ENCODE measurements at regions not wholly inside any gene's neighbourhood (a gene's known extent, or its start where the extent isn't known, plus 50 kb on each side); places are given as distances from the start of the nearest gene placed in this dataset.

DNA sequence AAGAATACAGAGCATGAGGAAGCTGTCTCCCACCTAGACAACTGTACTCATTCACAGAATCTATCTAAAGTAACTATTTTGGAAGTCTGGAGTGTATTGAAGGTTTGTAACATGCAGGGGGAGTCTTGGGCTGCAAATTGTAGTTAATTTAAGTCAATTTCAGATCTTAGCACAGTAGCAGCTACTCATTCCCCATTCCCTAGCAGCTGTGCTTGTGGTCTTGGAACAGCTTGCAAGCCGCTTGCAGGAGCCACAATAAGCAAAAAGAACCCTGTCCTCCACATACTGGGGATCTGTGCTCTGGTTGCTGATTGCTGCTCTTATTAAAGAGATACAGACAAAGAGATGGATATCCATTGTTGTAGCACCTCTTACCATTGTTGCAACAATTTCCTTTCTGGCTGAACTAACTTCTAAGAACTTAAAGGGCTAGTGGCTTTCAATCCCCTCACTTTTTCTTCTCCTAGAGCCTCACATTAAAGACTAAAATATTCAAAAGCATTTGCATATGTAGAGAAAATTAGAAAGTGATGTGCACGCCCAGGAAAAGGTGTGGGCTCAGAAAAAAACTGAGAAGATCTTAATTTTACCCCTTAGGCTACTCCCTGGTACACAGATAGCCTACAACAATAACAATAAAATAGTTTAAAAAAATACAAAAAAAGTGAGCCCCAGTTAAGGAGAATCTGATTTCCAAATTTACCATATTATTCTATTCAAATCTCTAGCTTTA lies 1775.1 kb upstream of the PIK3C3 start:
- DNase-seq (ENCODE audit: low read depth, low spot score) (no peak), FAIRE-seq (no peak)
- H3K4me1 ChIP-seq (ENCODE audit: control insufficient read depth, extremely low read depth, insufficient read depth, low read length): no peaks in the 10 kb centered on the region
- no peak overlapping the region for H3K4me2 ChIP-seq (ENCODE audit: insufficient read depth, low read length)
- no peaks in the 10 kb centered on the region for H3K79me2 ChIP-seq (ENCODE audit: control insufficient read depth, insufficient read depth, low read length)
- no peaks in the 10 kb centered on the region for H3K9me3 ChIP-seq (replicated peaks; ENCODE audit: control insufficient read depth, insufficient read depth, low read length)
- H3K9ac ChIP-seq (replicated peaks; ENCODE audit: extremely low read depth, insufficient read depth, low read length): no peak overlapping the region
- dilution Hi-C loops (cut with MboI; ENCODE audit: extremely low pct_ligation_motif_present, low sequenced_read_pairs): no loop called here
- BruUV-seq (replicated peaks): no TSS peak
- ChIA-PET CTCF (no interaction called here), POLR2A (no interaction called here)
- no peak overlapping the region for H3K4me3 ChIP-seq (replicated peaks in 1 of 3; ENCODE audit: insufficient read depth in 1 of 3, low read depth in 1 of 3, low read length in 3 of 3)
- H3K27ac ChIP-seq (ENCODE audit: insufficient read depth, low read depth, low read length): no peak overlapping the region
- H3K9me1 ChIP-seq (replicated peaks; ENCODE audit: control insufficient read depth, extremely low read depth, insufficient read depth, low read length): no peaks in the 10 kb centered on the region
- H3K27me3 ChIP-seq (ENCODE audit: control insufficient read depth in 2 of 2, insufficient read depth in 2 of 2, low read length in 2 of 2): peaks cover 0 to 1% of the 10 kb centered on the region in 2 experiments
- no peaks in the 10 kb centered on the region for H4K20me1 ChIP-seq (replicated peaks; ENCODE audit: control insufficient read depth, extremely low read depth, insufficient read depth, low read length)
- no peak overlapping the region for H2AFZ ChIP-seq (ENCODE audit: low read depth, low read length)
- intact Hi-C loops (cut with micrococcal nuclease): no loop called here
- TF ChIP-seq, protein P1, sequence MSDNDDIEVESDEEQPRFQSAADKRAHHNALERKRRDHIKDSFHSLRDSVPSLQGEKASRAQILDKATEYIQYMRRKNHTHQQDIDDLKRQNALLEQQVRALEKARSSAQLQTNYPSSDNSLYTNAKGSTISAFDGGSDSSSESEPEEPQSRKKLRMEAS (IDR thresholded peaks at IDR 0.05; ENCODE audit: insufficient read depth, insufficient read length): no peak
- no peak for TF ChIP-seq EZH2 (IDR thresholded peaks at IDR 0.05; ENCODE audit: borderline replicate concordance, low read depth, low read length, severe bottlenecking)
- TF ChIP-seq MYC (IDR thresholded peaks at IDR 0.05; ENCODE audit: low read depth, low read length): no peak
- TF ChIP-seq JUN (IDR thresholded peaks at IDR 0.05; ENCODE audit: borderline replicate concordance, insufficient read depth, insufficient read length, low read depth): no peak
- no peak for TF ChIP-seq GATA2 (IDR thresholded peaks at IDR 0.05; ENCODE audit: insufficient read depth, insufficient read length, low read depth, low read length)
- no peak for TF ChIP-seq POLR2A (IDR thresholded peaks at IDR 0.05; ENCODE audit: low read depth, low read length)
- no peak for TF ChIP-seq FOS (IDR thresholded peaks at IDR 0.05; ENCODE audit: borderline replicate concordance, insufficient read depth, low read length)
- TF ChIP-seq POLR2AphosphoS5 (IDR thresholded peaks at IDR 0.05; ENCODE audit: insufficient read depth, low read depth, low read length): no peak
- TF ChIP-seq, protein P2, sequence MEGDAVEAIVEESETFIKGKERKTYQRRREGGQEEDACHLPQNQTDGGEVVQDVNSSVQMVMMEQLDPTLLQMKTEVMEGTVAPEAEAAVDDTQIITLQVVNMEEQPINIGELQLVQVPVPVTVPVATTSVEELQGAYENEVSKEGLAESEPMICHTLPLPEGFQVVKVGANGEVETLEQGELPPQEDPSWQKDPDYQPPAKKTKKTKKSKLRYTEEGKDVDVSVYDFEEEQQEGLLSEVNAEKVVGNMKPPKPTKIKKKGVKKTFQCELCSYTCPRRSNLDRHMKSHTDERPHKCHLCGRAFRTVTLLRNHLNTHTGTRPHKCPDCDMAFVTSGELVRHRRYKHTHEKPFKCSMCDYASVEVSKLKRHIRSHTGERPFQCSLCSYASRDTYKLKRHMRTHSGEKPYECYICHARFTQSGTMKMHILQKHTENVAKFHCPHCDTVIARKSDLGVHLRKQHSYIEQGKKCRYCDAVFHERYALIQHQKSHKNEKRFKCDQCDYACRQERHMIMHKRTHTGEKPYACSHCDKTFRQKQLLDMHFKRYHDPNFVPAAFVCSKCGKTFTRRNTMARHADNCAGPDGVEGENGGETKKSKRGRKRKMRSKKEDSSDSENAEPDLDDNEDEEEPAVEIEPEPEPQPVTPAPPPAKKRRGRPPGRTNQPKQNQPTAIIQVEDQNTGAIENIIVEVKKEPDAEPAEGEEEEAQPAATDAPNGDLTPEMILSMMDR (IDR thresholded peaks at IDR 0.05; ENCODE audit: extremely low read depth in 1 of 2, insufficient read depth in 1 of 2, low read depth in 1 of 2, low read length in 2 of 2): no peak
- no peaks in the 10 kb centered on the region for H3K36me3 ChIP-seq (ENCODE audit: control insufficient read depth in 2 of 2, extremely low read depth in 1 of 2, insufficient read depth in 2 of 2, low read length in 2 of 2)

All from endothelial cell of umbilical vein (primary cell).